ENCODE measurements at regions not wholly inside any gene's neighbourhood (a gene's known extent, or its start where the extent isn't known, plus 50 kb on each side); places are given as distances from the start of the nearest gene placed in this dataset.

- BruUV-seq (replicated peaks) = no TSS peak
- POLR2A ChIA-PET (ENCODE audit: unreplicated experiment) = no interaction called here
- intact Hi-C loops (cut with micrococcal nuclease) = loop anchor here (10.0 kb wide), 1 partner anchor 220 kb away; no protein-coding TSS in a partner anchor
- DNase-seq = no peak
- H3K4me2 ChIP-seq (ENCODE audit: low read length) = no peak overlapping the region
- no peaks in the 10 kb centered on the region for H3K79me2 ChIP-seq (ENCODE audit: low read length)
- CTCF ChIA-PET = no interaction called here
- H2AFZ ChIP-seq (ENCODE audit: low read length) = no peak overlapping the region
- ATAC-seq = no peak
- no peaks in the 10 kb centered on the region for H3K9me3 ChIP-seq (ENCODE audit: low read length)
- H3K4me3 ChIP-seq (ENCODE audit: low read length) = no peak overlapping the region
- H3K27ac ChIP-seq (ENCODE audit: low read length) = no peak overlapping the region
- TF ChIP-seq EZH2 (IDR thresholded peaks at IDR 0.05; ENCODE audit: low read length, unreplicated experiment) = no peak
- TF ChIP-seq EZH2phosphoT487 (IDR thresholded peaks at IDR 0.05; ENCODE audit: borderline replicate concordance, low read length) = no peak
- no peak for TF ChIP-seq CTCF (conservative IDR thresholded peaks at IDR 0.05; ENCODE audit: low read depth, low read length)
- H3K9me2 ChIP-seq (replicated peaks; ENCODE audit: low read length) = no peaks in the 10 kb centered on the region
- H3K36me3 ChIP-seq (ENCODE audit: low read depth, low read length) = no peaks in the 10 kb centered on the region
- H3K4me1 ChIP-seq (ENCODE audit: insufficient read depth, low read length) = no peaks in the 10 kb centered on the region
- no peak overlapping the region for H3K9ac ChIP-seq (ENCODE audit: low read length)
- no peaks in the 10 kb centered on the region for H3F3A ChIP-seq (ENCODE audit: low read length, unreplicated experiment)
- no peaks in the 10 kb centered on the region for H4K20me1 ChIP-seq (ENCODE audit: low read length)
- H3K27me3 ChIP-seq (ENCODE audit: low read length) = no peaks in the 10 kb centered on the region
Observed at GRCh38 chr18:42275138-42275535, 320.1 kb downstream of the PIK3C3 start.

GRCh38 chr18:42275949-42276730 is 321.1 kb downstream of the PIK3C3 start:
- no peak for DNase-seq
- CTCF ChIA-PET = interaction anchor here (0.6 kb wide), 1 partner anchor 161 kb away, joined by 5 read pairs; no protein-coding TSS in a partner anchor
- H3K4me3 ChIP-seq (ENCODE audit: low read length) = no peak overlapping the region
- no peak for TF ChIP-seq EZH2 (IDR thresholded peaks at IDR 0.05; ENCODE audit: low read length, unreplicated experiment)
- no peak for TF ChIP-seq EZH2phosphoT487 (IDR thresholded peaks at IDR 0.05; ENCODE audit: borderline replicate concordance, low read length)
- no peak for TF ChIP-seq CTCF (conservative IDR thresholded peaks at IDR 0.05; ENCODE audit: low read depth, low read length)
- H3K4me2 ChIP-seq (ENCODE audit: low read length) = no peak overlapping the region
- H4K20me1 ChIP-seq (ENCODE audit: low read length) = no peaks in the 10 kb centered on the region
- POLR2A ChIA-PET (ENCODE audit: unreplicated experiment) = no interaction called here
- intact Hi-C loops (cut with micrococcal nuclease) = loop anchor here (10.0 kb wide), 1 partner anchor 221 kb away; no protein-coding TSS in a partner anchor
- H3K9me3 ChIP-seq (ENCODE audit: low read length) = no peaks in the 10 kb centered on the region
- H3K79me2 ChIP-seq (ENCODE audit: low read length) = no peaks in the 10 kb centered on the region
- no peak overlapping the region for H2AFZ ChIP-seq (ENCODE audit: low read length)
- no peaks in the 10 kb centered on the region for H3K4me1 ChIP-seq (ENCODE audit: insufficient read depth, low read length)
- BruUV-seq (replicated peaks) = no TSS peak
- no peaks in the 10 kb centered on the region for H3K27me3 ChIP-seq (ENCODE audit: low read length)
- H3K27ac ChIP-seq (ENCODE audit: low read length) = no peak overlapping the region
- no peak overlapping the region for H3K9ac ChIP-seq (ENCODE audit: low read length)
- no peaks in the 10 kb centered on the region for H3K9me2 ChIP-seq (replicated peaks; ENCODE audit: low read length)
- H3F3A ChIP-seq (ENCODE audit: low read length, unreplicated experiment) = no peaks in the 10 kb centered on the region
- H3K36me3 ChIP-seq (ENCODE audit: low read depth, low read length) = no peaks in the 10 kb centered on the region
- no peak for ATAC-seq

- TF ChIP-seq CTCF (conservative IDR thresholded peaks at IDR 0.05; ENCODE audit: low read depth, low read length) (no peak), EZH2phosphoT487 (IDR thresholded peaks at IDR 0.05; ENCODE audit: borderline replicate concordance, low read length) (no peak), EZH2 (IDR thresholded peaks at IDR 0.05; ENCODE audit: low read length, unreplicated experiment) (no peak)
Observed at GRCh38 chr18:42281124-42281523, 326.1 kb downstream of the PIK3C3 start.

More at GRCh38 chr18:42281124-42281523, 326.1 kb downstream of the PIK3C3 start:
- Histone ChIP-seq H3K4me3 (ENCODE audit: low read length) (no peak overlapping the region), H2AFZ (ENCODE audit: low read length) (no peak overlapping the region), H3F3A (ENCODE audit: low read length, unreplicated experiment) (no peaks in the 10 kb centered on the region), H3K9me2 (replicated peaks; ENCODE audit: low read length) (no peaks in the 10 kb centered on the region), H4K20me1 (ENCODE audit: low read length) (no peaks in the 10 kb centered on the region), H3K36me3 (ENCODE audit: low read depth, low read length) (no peaks in the 10 kb centered on the region), H3K9ac (ENCODE audit: low read length) (no peak overlapping the region), H3K4me1 (ENCODE audit: insufficient read depth, low read length) (no peaks in the 10 kb centered on the region), H3K27ac (ENCODE audit: low read length) (no peak overlapping the region), H3K79me2 (ENCODE audit: low read length) (no peaks in the 10 kb centered on the region), H3K4me2 (ENCODE audit: low read length) (no peak overlapping the region), H3K9me3 (ENCODE audit: low read length) (no peaks in the 10 kb centered on the region), H3K27me3 (ENCODE audit: low read length) (no peaks in the 10 kb centered on the region)
- intact Hi-C loops (cut with micrococcal nuclease) = no loop called here
- no TSS peak for BruUV-seq (replicated peaks)
- ChIA-PET POLR2A (ENCODE audit: unreplicated experiment) (no interaction called here), CTCF (no interaction called here)
- DNase-seq (no peak), ATAC-seq (no peak)
